ENCODE measurements at regions not wholly inside any gene's neighbourhood (a gene's known extent, or its start where the extent isn't known, plus 50 kb on each side); places are given as distances from the start of the nearest gene placed in this dataset.

- intact Hi-C loops (cut with DNase I; ENCODE audit: low total_unique reads), result no loop called here
These were observed 200.4 kb upstream of the SYT10 start for GRCh38 chr12:33639975-33640374.

GRCh38 chr12:33649992-33650391, 210.4 kb upstream of the SYT10 start:
- intact Hi-C loops (cut with DNase I; ENCODE audit: low total_unique reads), result no loop called here
- Histone ChIP-seq H3K9me3 (no peaks in the 10 kb centered on the region), H3K36me3 (ENCODE audit: low read depth, missing control alignments) (no peaks in the 10 kb centered on the region), H3K4me1 (no peaks in the 10 kb centered on the region), H3K27me3 (no peaks in the 10 kb centered on the region), H3K4me3 (no peak overlapping the region), H3K27ac (no peak overlapping the region)
- DNase-seq, result no peak
- TF ChIP-seq, protein P1, sequence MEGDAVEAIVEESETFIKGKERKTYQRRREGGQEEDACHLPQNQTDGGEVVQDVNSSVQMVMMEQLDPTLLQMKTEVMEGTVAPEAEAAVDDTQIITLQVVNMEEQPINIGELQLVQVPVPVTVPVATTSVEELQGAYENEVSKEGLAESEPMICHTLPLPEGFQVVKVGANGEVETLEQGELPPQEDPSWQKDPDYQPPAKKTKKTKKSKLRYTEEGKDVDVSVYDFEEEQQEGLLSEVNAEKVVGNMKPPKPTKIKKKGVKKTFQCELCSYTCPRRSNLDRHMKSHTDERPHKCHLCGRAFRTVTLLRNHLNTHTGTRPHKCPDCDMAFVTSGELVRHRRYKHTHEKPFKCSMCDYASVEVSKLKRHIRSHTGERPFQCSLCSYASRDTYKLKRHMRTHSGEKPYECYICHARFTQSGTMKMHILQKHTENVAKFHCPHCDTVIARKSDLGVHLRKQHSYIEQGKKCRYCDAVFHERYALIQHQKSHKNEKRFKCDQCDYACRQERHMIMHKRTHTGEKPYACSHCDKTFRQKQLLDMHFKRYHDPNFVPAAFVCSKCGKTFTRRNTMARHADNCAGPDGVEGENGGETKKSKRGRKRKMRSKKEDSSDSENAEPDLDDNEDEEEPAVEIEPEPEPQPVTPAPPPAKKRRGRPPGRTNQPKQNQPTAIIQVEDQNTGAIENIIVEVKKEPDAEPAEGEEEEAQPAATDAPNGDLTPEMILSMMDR (IDR thresholded peaks at IDR 0.05), result no peak
- no peak for TF ChIP-seq POLR2A (IDR thresholded peaks at IDR 0.05)
- WGBS, 2 donors, result 60% methylated on average over 4 of the region's 4 CpGs

More at GRCh38 chr12:33639975-33640374, 200.4 kb upstream of the SYT10 start:
- H3K4me3 ChIP-seq, result no peak overlapping the region
- H3K27ac ChIP-seq, result no peak overlapping the region
- H3K4me1 ChIP-seq, result no peaks in the 10 kb centered on the region
- H3K9me3 ChIP-seq, result no peaks in the 10 kb centered on the region
- TF ChIP-seq POLR2A (IDR thresholded peaks at IDR 0.05), result no peak
- TF ChIP-seq, protein P1 (IDR thresholded peaks at IDR 0.05), result no peak
- no peaks in the 10 kb centered on the region for H3K27me3 ChIP-seq
- H3K36me3 ChIP-seq (ENCODE audit: low read depth, missing control alignments), result no peaks in the 10 kb centered on the region
- DNase-seq, result no peak
- 63 to 67% methylated on average over 2 of the region's 2 CpGs for WGBS, 2 donors

GRCh38 chr12:33650832-33651231, 211.2 kb upstream of the SYT10 start:
- Histone ChIP-seq H3K4me3 (no peak overlapping the region), H3K36me3 (ENCODE audit: low read depth, missing control alignments) (no peaks in the 10 kb centered on the region), H3K27ac (no peak overlapping the region), H3K27me3 (no peaks in the 10 kb centered on the region), H3K4me1 (no peaks in the 10 kb centered on the region), H3K9me3 (no peaks in the 10 kb centered on the region)
- no peak for DNase-seq
- TF ChIP-seq, protein P1 (IDR thresholded peaks at IDR 0.05), result no peak
- no peak for TF ChIP-seq POLR2A (IDR thresholded peaks at IDR 0.05)
- intact Hi-C loops (cut with DNase I; ENCODE audit: low total_unique reads), result no loop called here

DNA sequence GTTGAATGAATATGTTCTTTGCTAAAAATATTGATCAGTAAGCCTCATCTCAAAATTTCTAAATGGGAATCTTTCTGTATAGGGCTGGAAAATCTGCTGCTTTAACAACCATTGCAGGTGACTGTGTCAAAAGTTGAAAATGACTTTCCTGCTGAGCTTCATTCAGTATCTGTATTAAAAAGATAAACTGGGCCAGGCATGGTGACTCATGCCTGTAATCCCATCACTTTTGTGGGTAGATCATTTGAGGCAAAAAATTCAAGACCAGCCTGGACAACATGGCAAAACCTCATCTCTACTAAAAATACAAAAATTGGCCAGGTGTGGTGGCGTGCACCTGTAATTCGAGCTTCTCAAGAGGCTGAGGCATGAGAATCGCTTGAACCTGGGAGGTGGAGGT, 213.7 kb upstream of the SYT10 start:
- intact Hi-C loops (cut with DNase I; ENCODE audit: low total_unique reads), result no loop called here

GRCh38 chr12:33654313-33654712, 214.7 kb upstream of the SYT10 start:
- no peak for DNase-seq
- no peak overlapping the region for H3K27ac ChIP-seq
- no peak for TF ChIP-seq POLR2A (IDR thresholded peaks at IDR 0.05)
- TF ChIP-seq, protein P1 (IDR thresholded peaks at IDR 0.05), result no peak
- no peaks in the 10 kb centered on the region for H3K36me3 ChIP-seq (ENCODE audit: low read depth, missing control alignments)
- no peaks in the 10 kb centered on the region for H3K4me1 ChIP-seq
- no peaks in the 10 kb centered on the region for H3K27me3 ChIP-seq
- intact Hi-C loops (cut with DNase I; ENCODE audit: low total_unique reads), result no loop called here
- WGBS, 2 donors, result 73 to 76% methylated on average over 1 of the region's 1 CpG
- H3K9me3 ChIP-seq, result no peaks in the 10 kb centered on the region
- H3K4me3 ChIP-seq, result no peak overlapping the region

More for the DNA sequence above, 213.7 kb upstream of the SYT10 start:
- Histone ChIP-seq H3K4me3 (no peak overlapping the region), H3K27ac (no peak overlapping the region), H3K9me3 (no peaks in the 10 kb centered on the region), H3K36me3 (ENCODE audit: low read depth, missing control alignments) (no peaks in the 10 kb centered on the region), H3K27me3 (no peaks in the 10 kb centered on the region), H3K4me1 (no peaks in the 10 kb centered on the region)
- TF ChIP-seq, protein P1 (IDR thresholded peaks at IDR 0.05), result no peak
- TF ChIP-seq POLR2A (IDR thresholded peaks at IDR 0.05), result no peak
- DNase-seq, result no peak
- WGBS, 2 donors, result 91 to 96% methylated on average over 3 of the region's 3 CpGs
